GM10266 (cell line): ENCODE measurements at regions not wholly inside any gene's neighbourhood (a gene's known extent, or its start where the extent isn't known, plus 50 kb on each side); places are given as distances from the start of the nearest gene placed in this dataset.

Source experiments
- DNase-seq: peaks from one replicate; pipeline ENCODE4 v3.0.0; 2012; ENCODE audit errors: extremely low spot score
- TF ChIP-seq, protein P1 (sequence below): IDR thresholded peaks from 2 replicates; pipeline ENCODE4 v1.5.1; 2012; ENCODE audit warnings: mild to moderate bottlenecking, low read depth; ENCODE audit not compliant: control insufficient read depth, insufficient read depth; ENCODE audit errors: missing control alignments

DNA sequence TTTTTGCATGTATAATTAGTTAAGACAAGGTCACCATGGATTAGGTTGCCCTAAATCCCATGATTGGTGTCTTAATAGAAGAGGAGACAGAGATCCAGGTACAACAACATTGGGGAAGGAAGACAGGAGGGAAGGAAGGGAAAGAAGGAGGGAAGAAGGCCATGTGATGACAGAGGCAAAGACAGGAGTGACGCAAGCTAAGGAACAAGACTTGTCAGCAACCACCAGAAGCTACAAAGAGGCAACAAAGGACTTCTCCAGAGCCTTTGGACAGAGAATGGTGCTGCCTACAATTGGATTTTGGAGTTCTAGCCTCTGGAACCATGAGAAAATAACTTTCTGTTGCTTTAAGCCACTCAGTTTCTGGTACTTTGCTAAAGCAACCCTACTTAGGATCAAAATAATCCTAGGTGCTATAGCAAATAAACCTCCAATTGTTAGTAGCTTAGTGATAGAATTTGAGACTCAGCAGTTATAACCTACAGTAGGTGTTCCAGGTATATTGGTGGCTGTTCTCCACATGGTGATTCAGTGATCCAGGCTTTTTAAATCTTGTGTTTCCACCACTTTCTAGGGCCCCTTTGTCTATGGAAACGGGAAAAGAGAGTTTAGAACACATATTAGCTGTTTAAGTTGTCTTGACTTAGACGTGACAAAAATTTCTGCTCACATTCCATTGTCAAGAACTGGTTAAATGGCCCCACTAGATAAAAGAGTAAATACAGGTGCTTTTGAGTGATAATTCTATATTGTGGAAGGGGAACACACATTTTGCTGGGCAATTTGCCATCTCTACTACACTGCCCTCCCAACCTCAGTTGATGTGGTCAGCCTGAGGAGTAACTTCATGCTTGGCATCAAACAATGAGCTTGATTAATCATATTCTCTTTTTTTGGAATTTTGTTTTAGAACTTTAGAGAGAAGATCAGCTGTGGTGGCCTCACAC is 70.5 kb upstream of the SP4 start:
- DNase-seq: no peak
- TF ChIP-seq, protein P1, sequence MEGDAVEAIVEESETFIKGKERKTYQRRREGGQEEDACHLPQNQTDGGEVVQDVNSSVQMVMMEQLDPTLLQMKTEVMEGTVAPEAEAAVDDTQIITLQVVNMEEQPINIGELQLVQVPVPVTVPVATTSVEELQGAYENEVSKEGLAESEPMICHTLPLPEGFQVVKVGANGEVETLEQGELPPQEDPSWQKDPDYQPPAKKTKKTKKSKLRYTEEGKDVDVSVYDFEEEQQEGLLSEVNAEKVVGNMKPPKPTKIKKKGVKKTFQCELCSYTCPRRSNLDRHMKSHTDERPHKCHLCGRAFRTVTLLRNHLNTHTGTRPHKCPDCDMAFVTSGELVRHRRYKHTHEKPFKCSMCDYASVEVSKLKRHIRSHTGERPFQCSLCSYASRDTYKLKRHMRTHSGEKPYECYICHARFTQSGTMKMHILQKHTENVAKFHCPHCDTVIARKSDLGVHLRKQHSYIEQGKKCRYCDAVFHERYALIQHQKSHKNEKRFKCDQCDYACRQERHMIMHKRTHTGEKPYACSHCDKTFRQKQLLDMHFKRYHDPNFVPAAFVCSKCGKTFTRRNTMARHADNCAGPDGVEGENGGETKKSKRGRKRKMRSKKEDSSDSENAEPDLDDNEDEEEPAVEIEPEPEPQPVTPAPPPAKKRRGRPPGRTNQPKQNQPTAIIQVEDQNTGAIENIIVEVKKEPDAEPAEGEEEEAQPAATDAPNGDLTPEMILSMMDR: no peak

GRCh38 chr7:21358648-21359047 is 69.2 kb upstream of the SP4 start:
- TF ChIP-seq, protein P1: no peak
- no peak for DNase-seq

GRCh38 chr7:21359163-21359562 is 68.7 kb upstream of the SP4 start:
- TF ChIP-seq, protein P1: no peak
- DNase-seq: no peak

DNA sequence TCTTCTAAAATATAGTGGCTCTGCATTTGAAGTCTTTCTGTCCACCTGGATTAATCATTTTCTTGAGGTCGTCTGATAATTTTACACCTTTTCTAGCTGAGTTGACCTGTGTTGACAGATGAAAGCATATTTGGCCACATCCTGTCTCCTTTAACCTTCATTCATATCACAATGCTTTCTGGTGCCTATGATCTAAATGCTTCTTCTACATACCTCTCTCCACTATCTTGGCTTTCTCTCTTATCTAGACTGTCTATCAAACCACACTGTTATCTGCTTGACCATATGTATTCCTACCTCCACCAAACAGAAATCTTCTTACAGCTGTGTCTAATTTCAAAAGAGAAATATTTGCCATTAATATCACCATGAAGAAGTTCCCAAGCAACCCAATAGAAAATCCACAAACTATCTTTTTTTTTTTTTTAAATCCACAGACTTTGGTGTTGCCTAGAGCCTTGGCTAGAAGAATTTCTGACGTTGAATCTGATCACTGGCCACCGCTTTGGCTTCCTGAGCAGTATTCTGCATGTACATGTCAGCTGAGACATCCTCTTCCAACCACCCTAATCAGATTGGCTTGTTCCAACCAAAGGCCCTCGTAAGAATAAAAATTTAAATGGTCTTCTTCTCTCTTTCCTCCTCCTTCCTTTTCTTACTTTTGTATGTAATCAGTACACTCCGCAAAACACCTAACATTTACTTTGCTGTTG is 66.3 kb upstream of the SP4 start:
- TF ChIP-seq, protein P1: no peak

GRCh38 chr7:21364801-21365271 is 63.0 kb upstream of the SP4 start:
- no peak for DNase-seq
- TF ChIP-seq, protein P1: no peak

More for the DNA sequence above, 66.3 kb upstream of the SP4 start:
- DNase-seq: no peak

DNA sequence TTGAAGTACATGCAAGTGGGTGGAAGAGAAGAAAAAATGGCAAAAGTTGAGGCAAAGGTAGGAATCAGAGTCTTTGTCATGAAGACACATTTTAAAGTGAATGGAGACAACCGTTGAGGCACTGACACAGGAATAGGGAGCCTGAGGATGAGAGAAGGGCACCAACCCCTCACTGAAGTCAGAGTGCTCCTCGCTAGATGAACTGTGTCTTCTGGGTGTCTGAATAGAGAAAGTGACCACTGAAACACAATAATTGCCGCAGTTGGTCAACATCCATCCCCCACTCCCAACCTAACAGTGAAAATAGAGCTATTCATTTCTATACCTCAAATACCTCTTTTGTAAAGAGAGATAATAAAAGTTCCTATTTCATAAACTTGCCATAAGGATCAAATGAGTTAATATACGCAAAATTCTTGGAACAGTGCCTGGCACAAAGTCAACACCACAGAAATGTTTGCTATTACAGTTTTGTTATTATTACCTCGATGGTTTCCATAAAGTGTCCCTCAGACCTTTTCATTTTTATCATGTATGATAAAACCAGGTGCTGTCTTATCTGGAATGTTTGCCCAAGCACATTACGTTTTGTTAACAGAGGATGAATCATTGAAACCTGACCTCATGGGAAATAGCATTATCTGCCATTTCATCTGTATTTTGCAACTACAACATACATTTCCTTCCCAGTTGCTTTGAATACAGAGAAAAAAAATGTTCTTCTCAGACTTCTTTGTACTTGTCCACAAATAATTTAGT is 61.8 kb upstream of the SP4 start:
- DNase-seq: no peak
- TF ChIP-seq, protein P1: no peak
